Activated CD4-positive, alpha-beta T cell treated with anti-CD3 and anti-CD28 coated beads for 36 hours (primary cell): ENCODE measurements at regions not wholly inside any gene's neighbourhood (a gene's known extent, or its start where the extent isn't known, plus 50 kb on each side); places are given as distances from the start of the nearest gene placed in this dataset.

Experiments used
- ATAC-seq: fragments of 200-7000 bp; cut with Tn5 transposase; one replicate; pipeline ENCODE4 v1.10.0; 2021; ENCODE audit warnings: mild to moderate bottlenecking, moderate library complexity
- CTCF ChIA-PET: fragments of 350-600 bp; sonication (Branson Sonifier 250); formaldehyde crosslinking; loops from one replicate; lab custom pipeline; 2021; ENCODE audit warnings: antibody characterized with exemption; lab: Charles Lee
- POLR2A ChIA-PET: fragments of 350-600 bp; sonication (Branson Sonifier 250); formaldehyde crosslinking; loops from one replicate; lab custom pipeline; 2021; ENCODE audit warnings: antibody characterized with exemption, inconsistent platforms; lab: Charles Lee
- DNase-seq: peaks from one replicate; pipeline ENCODE4 v3.0.0-alpha.2; 2020
- H3K27ac Mint-ChIP-seq: one replicate; pipeline ENCODE4 v1.8.0; 2021; ENCODE audit warnings: mixed read lengths
- H3K27me3 Mint-ChIP-seq: one replicate; pipeline ENCODE4 v1.8.0; 2021; ENCODE audit warnings: mixed read lengths
- H3K36me3 Mint-ChIP-seq: one replicate; pipeline ENCODE4 v1.8.0; 2021; ENCODE audit warnings: low read depth, mixed read lengths
- H3K4me1 Mint-ChIP-seq: one replicate; pipeline ENCODE4 v1.8.0; 2021; ENCODE audit warnings: mixed read lengths
- H3K4me3 Mint-ChIP-seq: one replicate; pipeline ENCODE4 v1.8.0; 2021; ENCODE audit warnings: mild to moderate bottlenecking, moderate library complexity, mixed read lengths
- H3K9me3 Mint-ChIP-seq: one replicate; pipeline ENCODE4 v1.8.0; 2021; ENCODE audit warnings: low read depth, mixed read lengths
- intact Hi-C, 2 experiments: fragments of 100-400 bp; cut with DNase I in 1 of 2; cut with micrococcal nuclease in 1 of 2; formaldehyde crosslinking; loops; one replicate each; pipeline versions ENCODE4 v1.14.2 to v1.15.1; 2022 to 2024; cut with DNase I, micrococcal nuclease

DNA sequence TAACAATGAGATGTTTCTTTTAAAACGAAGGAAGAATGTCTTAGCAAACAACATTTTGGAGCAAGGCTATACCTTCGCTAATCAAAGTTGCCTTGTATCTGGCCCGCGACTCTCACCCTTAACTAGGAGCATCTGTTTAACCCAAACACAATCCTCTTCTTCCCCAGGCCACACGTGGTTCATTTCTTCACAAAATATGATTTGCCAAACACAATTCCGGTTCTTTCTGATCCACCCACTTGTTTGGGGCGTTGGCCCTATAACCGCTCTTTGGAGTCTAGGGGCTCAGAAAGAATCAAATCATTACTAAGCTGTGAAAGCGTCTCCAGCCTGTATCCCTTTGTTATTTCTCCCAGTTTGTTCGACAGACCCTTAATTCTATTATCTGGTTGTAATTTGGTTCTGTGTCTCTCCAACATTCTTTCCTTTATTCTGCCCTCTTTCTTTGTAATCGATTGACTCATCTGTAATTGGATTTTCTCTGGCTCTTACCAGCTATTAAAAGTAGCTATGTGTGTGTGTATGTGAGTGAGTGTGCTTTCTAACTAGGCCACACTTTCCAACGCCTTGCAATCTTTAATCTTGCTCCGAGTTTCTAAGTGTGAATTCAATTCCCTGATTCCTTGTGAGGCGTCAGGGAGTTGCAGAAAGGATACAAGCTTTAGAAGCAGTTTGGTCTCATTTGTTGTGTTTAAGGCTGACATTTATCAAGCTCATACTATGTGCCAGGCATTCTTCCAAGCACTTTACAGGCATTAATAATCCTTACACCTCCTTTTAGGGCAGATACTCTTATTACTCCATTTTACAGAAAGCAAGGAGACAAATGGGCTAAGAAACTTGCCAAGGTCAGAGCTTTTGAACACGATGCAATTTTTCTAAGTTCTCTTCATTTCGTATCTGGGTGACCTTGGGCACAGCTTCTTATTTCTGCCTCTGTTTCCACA lies 138.6 kb upstream of the CPEB2 start:
- H3K36me3 Mint-ChIP-seq, result no peaks in the 10 kb centered on the region
- ATAC-seq (no peak), DNase-seq (no peak)
- no peaks in the 10 kb centered on the region for H3K9me3 Mint-ChIP-seq
- CTCF ChIA-PET, result interaction anchor here (0.6 to 1.2 kb wide), 2 partner anchors 14 to 67 kb away, joined by 3 read pairs; no protein-coding TSS in a partner anchor
- H3K27me3 Mint-ChIP-seq, result peaks cover 31% of the 10 kb centered on the region
- no peak overlapping the region for H3K27ac Mint-ChIP-seq
- intact Hi-C loops, result no loop called here
- POLR2A ChIA-PET, result no interaction called here
- H3K4me1 Mint-ChIP-seq, result no peaks in the 10 kb centered on the region
- H3K4me3 Mint-ChIP-seq, result no peak overlapping the region

DNA sequence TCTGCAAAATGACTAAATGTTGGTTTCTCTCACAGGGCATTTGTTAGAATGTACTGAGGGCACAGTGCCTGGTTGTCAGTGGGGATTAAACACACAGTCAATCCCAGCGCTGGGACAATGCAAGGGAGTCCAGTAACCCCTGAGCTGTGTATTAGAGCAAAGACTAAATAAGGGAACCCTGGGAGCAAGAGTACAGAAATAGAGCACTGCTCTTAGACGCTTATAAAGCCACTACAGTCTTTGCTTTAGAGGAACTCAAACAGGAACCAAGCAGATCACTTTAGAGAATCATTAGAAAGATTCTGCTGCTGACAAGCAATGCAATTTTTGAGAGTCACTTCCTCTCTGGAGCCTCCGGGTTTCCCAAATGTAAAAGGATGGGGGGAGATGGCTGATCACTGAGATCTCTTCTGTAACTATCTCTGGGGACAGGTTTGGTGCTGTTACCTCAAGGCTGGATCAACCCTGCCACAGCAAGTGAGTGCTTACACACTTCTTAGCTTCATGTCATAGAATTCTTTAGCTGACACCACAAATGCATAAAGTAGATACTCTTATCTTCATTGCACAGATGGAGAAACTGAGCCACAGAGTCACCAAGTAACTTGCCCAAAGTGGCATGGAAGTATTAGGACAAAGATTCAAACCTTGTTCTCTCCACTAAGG lies 137.8 kb upstream of the CPEB2 start:
- peaks cover 27% of the 10 kb centered on the region for H3K27me3 Mint-ChIP-seq
- intact Hi-C loops, result no loop called here
- CTCF ChIA-PET, result interaction anchor here (1.2 kb wide), 1 partner anchor 13 kb away, joined by 3 read pairs; no protein-coding TSS in a partner anchor

DNA sequence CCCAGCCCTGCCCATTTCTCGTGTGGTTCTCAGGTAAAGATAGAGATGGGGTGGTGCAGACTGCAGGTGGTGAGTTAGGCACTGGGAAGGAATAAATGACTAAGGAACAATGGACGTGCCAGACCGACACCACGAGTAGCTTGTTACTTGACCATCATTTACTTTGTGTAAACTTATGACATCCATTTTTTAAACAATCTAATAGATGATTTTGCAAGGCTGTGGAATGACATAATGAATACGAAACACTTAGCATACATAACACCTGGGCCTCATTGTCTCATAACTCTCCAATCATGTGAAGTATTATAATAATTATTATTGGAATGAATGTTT lies 137.3 kb upstream of the CPEB2 start:
- ChIA-PET CTCF (no interaction called here), POLR2A (no interaction called here)
- intact Hi-C loops, result no loop called here
- Mint-ChIP-seq H3K4me1 (no peaks in the 10 kb centered on the region), H3K27me3 (peaks cover 23% of the 10 kb centered on the region), H3K36me3 (no peaks in the 10 kb centered on the region), H3K9me3 (no peaks in the 10 kb centered on the region), H3K27ac (no peak overlapping the region), H3K4me3 (no peak overlapping the region)
- ATAC-seq (no peak), DNase-seq (no peak)

More for the DNA sequence above, 137.8 kb upstream of the CPEB2 start:
- no peaks in the 10 kb centered on the region for H3K36me3 Mint-ChIP-seq
- DNase-seq, result no peak
- POLR2A ChIA-PET, result no interaction called here
- no peak overlapping the region for H3K27ac Mint-ChIP-seq
- H3K4me1 Mint-ChIP-seq, result no peaks in the 10 kb centered on the region
- ATAC-seq, result no peak
- H3K9me3 Mint-ChIP-seq, result no peaks in the 10 kb centered on the region
- H3K4me3 Mint-ChIP-seq, result no peak overlapping the region

DNA sequence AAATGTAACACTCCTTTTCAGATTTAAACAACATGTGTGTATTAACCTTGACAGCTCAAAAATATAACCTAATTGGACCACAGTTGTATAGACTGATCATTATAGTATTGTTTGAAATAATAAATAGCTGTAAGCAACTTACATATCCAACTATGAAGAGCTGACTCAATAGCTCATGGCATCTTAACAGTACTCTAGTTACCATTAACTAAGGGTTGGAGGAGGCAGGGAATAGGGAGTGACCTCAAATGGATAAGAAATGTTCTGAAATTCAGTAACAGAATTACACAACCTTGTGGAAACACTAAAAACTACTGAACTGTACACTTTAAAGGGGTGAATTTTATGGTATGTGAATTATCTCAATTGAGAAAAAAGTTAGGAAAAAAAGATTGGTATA lies 136.5 kb upstream of the CPEB2 start:
- Mint-ChIP-seq H3K9me3 (no peaks in the 10 kb centered on the region), H3K36me3 (no peaks in the 10 kb centered on the region), H3K4me3 (no peak overlapping the region), H3K27ac (no peak overlapping the region), H3K27me3 (peaks cover 25% of the 10 kb centered on the region), H3K4me1 (no peaks in the 10 kb centered on the region)
- DNase-seq (no peak), ATAC-seq (no peak)
- intact Hi-C loops, result no loop called here
- ChIA-PET POLR2A (no interaction called here), CTCF (interaction anchor here (0.7 kb wide), 1 partner anchor 1381 kb away, joined by 3 read pairs; no protein-coding TSS in a partner anchor)

DNA sequence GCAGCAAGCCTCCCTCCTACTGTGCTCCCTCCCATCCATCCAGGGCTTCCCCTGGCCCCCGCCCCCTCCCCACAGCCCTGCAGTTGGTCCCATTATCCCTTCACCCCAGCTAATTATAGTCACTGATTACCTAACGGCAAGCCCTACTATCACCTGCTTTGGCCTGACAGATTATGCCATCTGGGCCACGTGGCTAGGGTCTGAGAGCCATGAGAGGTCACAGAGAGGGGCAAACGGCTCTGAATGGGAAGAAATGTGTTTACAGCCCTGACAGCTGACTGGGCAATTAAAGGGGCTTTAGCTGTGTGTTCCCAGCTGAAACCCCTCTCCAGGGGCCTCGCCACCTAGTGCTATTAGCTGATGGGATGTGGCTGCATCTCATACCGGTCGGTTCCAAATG lies 134.4 kb upstream of the CPEB2 start:
- POLR2A ChIA-PET, result no interaction called here
- no peak for DNase-seq
- ATAC-seq, result no peak
- Mint-ChIP-seq H3K27ac (no peak overlapping the region), H3K36me3 (no peaks in the 10 kb centered on the region), H3K27me3 (peaks cover 21% of the 10 kb centered on the region), H3K9me3 (no peaks in the 10 kb centered on the region), H3K4me1 (no peaks in the 10 kb centered on the region), H3K4me3 (no peak overlapping the region)
- CTCF ChIA-PET, result no interaction called here
- intact Hi-C loops, result no loop called here

DNA sequence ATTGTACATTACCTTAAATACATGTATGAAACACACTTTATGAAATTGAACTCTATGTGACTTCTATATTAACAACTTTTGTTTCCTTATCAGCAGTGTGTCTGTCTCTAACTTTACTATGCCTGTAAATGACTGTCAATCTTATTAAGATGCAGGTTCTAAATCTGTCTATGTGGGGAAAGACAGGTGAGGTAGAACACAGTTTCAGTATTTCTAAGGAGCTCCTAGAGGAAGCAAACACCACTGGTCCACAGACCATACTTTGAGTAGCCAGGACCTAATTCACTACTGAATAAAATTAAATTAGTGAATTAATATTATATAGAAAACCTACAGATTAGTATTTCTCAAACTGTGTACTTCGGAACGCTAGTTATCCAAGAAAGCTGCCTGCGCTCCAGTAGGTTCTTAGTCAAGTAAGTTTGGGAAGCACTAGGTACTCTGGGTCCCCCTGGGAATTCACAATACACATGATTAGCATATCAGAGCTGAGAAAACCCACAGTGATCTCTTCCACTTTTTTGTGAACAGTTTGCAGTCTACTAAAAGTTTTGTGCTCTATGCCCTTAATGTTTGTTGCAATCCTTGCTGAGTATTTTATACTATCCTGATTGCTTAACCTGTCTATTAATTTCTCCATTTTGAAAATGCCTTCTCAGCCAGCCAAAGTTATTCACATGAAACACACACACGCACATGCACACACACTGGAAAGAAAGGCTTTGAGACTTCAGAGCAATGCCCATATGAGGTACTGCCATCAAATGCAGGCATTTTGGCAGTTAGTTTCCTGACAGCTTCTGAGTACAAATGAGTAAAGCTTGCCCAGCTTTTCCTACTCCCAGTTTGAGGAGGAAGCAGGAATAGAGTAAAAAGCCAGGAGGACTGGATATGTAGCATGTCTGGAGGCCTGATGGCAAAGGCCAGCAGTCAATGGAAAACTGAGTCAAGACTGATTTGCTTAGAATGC lies 133.6 kb upstream of the CPEB2 start:
- Mint-ChIP-seq H3K27ac (no peak overlapping the region), H3K27me3 (peaks cover 16% of the 10 kb centered on the region), H3K36me3 (no peaks in the 10 kb centered on the region), H3K4me1 (no peaks in the 10 kb centered on the region), H3K4me3 (no peak overlapping the region), H3K9me3 (no peaks in the 10 kb centered on the region)
- ChIA-PET CTCF (no interaction called here), POLR2A (no interaction called here)
- ATAC-seq, result no peak
- no peak for DNase-seq
- intact Hi-C loops, result no loop called here

DNA sequence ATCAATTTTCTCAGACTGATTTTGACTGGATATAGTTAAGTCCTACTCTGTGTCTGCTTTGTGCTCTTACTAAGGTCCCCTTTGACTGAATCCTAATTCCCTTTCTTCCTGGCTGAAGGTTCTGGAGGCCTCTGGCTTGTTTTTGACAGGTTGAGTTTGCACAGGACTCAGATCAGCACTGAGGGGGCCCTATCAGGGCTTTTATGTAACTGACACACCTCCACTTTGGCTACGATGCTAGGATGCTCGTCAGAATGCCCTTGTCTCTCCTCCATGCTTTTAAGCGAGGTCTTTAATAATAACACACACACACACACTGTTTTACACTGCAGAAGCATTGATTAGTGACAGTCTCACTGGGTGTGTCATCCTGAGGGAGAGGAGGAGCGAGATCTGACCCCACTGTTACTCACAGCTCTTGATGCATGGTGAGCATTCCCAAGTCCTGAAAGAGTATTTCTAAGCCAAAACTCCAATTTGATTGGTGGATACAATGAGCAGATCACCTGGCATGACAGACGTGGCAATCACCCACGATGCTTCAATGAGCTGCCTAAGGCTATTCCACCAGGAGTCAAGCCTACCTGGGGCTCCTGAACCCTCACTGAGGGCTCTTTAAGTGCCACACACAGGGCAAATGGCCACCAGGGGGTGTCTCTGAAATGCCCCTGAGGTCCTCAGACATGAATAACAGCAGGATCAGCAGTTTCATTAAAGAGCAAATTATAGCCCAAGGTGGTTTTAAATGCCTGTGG lies 130.4 kb upstream of the CPEB2 start:
- intact Hi-C loops, result no loop called here
- H3K4me1 Mint-ChIP-seq, result peaks cover 4% of the 10 kb centered on the region

DNA sequence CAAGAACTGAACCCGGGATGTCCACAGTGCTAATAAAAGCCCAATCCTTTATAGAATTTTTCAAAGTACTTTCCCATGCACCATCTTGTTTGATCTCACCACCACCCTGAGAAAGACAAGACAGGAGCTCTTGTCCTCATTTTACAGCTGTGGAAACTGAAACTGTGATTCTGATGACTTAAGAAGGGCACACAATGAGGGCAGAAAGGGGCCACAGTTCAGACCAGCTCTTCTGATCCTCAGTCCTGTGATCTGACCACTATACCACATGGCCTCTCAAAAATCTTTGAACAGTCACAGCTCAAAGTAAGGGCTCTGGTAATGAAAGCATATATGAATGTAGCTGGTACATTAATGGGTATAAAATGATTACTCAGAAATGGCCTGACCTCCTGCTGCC lies 127.3 kb upstream of the CPEB2 start:
- DNase-seq (no peak), ATAC-seq (peak; percentile 45)
- Mint-ChIP-seq H3K27me3 (peaks cover 2% of the 10 kb centered on the region), H3K27ac (no peak overlapping the region), H3K9me3 (peaks cover 4% of the 10 kb centered on the region), H3K4me3 (no peak overlapping the region), H3K4me1 (peaks cover 18% of the 10 kb centered on the region), H3K36me3 (no peaks in the 10 kb centered on the region)
- intact Hi-C loops, result loop anchor here in 1 of 2 experiments (5.0 kb wide), 1 partner anchor 127 kb away; the partner anchor contains the start of gene CPEB2
- ChIA-PET POLR2A (no interaction called here), CTCF (interaction anchor here (0.6 kb wide), 1 partner anchor 1155 kb away, joined by 3 read pairs; no protein-coding TSS in a partner anchor)

More for the DNA sequence above, 130.4 kb upstream of the CPEB2 start:
- ATAC-seq, result peak; percentile 49
- H3K27me3 Mint-ChIP-seq, result peaks cover 8% of the 10 kb centered on the region
- no peak overlapping the region for H3K4me3 Mint-ChIP-seq
- ChIA-PET CTCF (interaction anchor here (1.4 kb wide), 1 partner anchor 64 kb away, joined by 3 read pairs; no protein-coding TSS in a partner anchor), POLR2A (no interaction called here)
- H3K9me3 Mint-ChIP-seq, result peaks cover 4% of the 10 kb centered on the region
- peak; percentile 52 for DNase-seq
- H3K27ac Mint-ChIP-seq, result no peak overlapping the region
- H3K36me3 Mint-ChIP-seq, result no peaks in the 10 kb centered on the region

DNA sequence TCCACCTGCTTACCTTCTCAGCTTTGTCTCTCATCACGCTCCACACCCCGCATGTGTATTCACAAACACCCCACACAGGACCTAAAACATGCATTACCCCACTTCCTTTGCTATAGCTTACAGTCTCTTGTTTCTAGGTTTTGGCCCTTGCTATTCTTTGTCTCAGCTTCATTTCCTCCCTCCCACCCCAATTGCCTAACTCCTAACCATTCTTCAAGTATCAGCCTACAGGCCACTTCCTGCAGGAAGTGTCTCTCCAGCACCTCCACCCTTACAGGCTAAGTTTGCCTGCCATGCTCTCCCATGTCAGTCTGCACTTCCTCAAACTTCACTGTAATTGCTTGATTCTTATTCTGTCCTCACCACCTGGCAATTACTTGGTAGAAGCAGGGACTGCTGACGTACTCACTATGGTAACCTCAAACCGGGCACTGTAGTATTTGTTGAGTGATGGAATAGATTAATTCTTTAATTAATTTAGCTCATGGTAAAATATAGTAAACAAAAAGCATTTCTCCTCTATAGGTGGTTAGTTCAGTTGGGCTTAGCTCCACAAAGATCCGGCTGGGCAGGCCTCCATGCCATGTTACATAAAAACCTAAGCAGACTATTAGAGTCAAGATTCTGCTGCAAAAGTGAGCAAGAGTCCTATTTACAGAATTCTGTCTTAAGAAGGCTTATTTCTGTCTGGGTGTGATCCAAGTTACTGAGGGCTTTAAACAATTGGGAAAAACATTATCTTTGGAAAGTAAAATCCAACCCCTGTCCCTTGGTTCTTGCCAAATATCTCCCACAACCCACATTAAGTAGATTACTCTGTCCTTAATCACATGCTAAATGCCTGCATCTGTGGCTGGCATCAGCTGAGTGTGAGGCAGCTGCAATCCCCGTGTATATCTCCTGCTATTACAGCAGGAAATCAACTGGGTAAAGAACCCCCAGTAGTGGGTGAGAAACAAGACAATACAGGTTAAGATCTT lies 124.7 kb upstream of the CPEB2 start:
- peak; percentile 12 for ATAC-seq
- H3K36me3 Mint-ChIP-seq, result no peaks in the 10 kb centered on the region
- intact Hi-C loops, result loop anchor here in 1 of 2 experiments (5.0 kb wide), 1 partner anchor 125 kb away; the partner anchor contains the start of gene CPEB2
- peaks cover 4% of the 10 kb centered on the region for H3K9me3 Mint-ChIP-seq
- peaks cover 18% of the 10 kb centered on the region for H3K4me1 Mint-ChIP-seq
- CTCF ChIA-PET, result interaction anchor here (0.8 kb wide), 1 partner anchor 13 kb away, joined by 3 read pairs; no protein-coding TSS in a partner anchor
- POLR2A ChIA-PET, result no interaction called here
- no peak overlapping the region for H3K27ac Mint-ChIP-seq
- no peak overlapping the region for H3K4me3 Mint-ChIP-seq
- no peaks in the 10 kb centered on the region for H3K27me3 Mint-ChIP-seq
- no peak for DNase-seq
